ENCODE measurements at regions not wholly inside any gene's neighbourhood (a gene's known extent, or its start where the extent isn't known, plus 50 kb on each side); places are given as distances from the start of the nearest gene placed in this dataset.

DNA sequence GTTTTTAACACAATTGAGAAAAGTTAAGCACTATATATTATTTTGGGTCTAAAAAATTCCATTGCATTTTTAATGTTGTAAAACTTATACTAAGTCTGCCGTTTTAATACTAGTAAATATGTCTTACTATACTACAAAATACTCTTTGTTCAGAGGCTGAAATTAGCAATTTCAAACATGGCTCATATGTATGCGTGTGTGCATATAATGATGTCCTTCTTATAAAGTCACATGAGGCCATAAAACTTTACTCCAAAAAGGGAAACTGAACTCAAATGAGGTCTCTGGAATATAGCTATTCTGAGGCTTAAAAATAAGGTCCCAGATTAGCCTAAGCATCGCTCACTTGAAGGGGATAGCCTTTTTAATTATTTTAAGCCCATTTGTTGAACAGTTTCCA lies 224.0 kb downstream of the MYLK4 start:
- TF ChIP-seq, protein P1, sequence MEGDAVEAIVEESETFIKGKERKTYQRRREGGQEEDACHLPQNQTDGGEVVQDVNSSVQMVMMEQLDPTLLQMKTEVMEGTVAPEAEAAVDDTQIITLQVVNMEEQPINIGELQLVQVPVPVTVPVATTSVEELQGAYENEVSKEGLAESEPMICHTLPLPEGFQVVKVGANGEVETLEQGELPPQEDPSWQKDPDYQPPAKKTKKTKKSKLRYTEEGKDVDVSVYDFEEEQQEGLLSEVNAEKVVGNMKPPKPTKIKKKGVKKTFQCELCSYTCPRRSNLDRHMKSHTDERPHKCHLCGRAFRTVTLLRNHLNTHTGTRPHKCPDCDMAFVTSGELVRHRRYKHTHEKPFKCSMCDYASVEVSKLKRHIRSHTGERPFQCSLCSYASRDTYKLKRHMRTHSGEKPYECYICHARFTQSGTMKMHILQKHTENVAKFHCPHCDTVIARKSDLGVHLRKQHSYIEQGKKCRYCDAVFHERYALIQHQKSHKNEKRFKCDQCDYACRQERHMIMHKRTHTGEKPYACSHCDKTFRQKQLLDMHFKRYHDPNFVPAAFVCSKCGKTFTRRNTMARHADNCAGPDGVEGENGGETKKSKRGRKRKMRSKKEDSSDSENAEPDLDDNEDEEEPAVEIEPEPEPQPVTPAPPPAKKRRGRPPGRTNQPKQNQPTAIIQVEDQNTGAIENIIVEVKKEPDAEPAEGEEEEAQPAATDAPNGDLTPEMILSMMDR (IDR thresholded peaks at IDR 0.05 in 2 of 3, conservative IDR thresholded peaks at IDR 0.05 in 1 of 3; ENCODE audit: borderline replicate concordance in 1 of 3, insufficient read depth in 1 of 3, low read depth in 2 of 3, low read length in 2 of 3) = no peak
- TF ChIP-seq POLR2AphosphoS5 (IDR thresholded peaks at IDR 0.05; ENCODE audit: low read depth, low read length) = no peak
- no peak for TF ChIP-seq JUND (IDR thresholded peaks at IDR 0.05)
- no peak for TF ChIP-seq YY1 (IDR thresholded peaks at IDR 0.05; ENCODE audit: extremely low read depth, insufficient replicate concordance, low read depth, low read length)
- TF ChIP-seq ZFX (IDR thresholded peaks at IDR 0.05) = no peak

Data from HCT116 (cell line).